GM23338 (cell line): ENCODE measurements at regions not wholly inside any gene's neighbourhood (a gene's known extent, or its start where the extent isn't known, plus 50 kb on each side); places are given as distances from the start of the nearest gene placed in this dataset.

Source experiments
- ATAC-seq: fragments of 200-7000 bp; cut with Tn5 transposase; 3 replicates; pipeline ENCODE4 v1.9.1; 2020
- DNase-seq: peaks from one replicate; pipeline ENCODE4 v3.0.0-alpha.2; 2015; ENCODE audit warnings: low spot score
- H2AFZ ChIP-seq: fragments of 200-600 bp; sonication (generic); 2 replicates; pipeline ENCODE4 v1.8.0; 2016; ENCODE audit warnings: antibody characterized with exemption, mild to moderate bottlenecking, moderate library complexity
- H3F3A ChIP-seq: fragments of 200-600 bp; sonication (generic); replicated peaks from 2 replicates; pipeline ENCODE4 v1.8.0; 2017; ENCODE audit warnings: antibody characterized with exemption, mixed run types, low read depth
- H3K27ac ChIP-seq: fragments of 200-600 bp; sonication (generic); 2 replicates; pipeline ENCODE4 v1.6.1; 2016; ENCODE audit warnings: low read depth
- H3K27me3 ChIP-seq: fragments of 200-600 bp; sonication (generic); 2 replicates; pipeline ENCODE4 v1.8.0; 2016; ENCODE audit warnings: mild to moderate bottlenecking, mixed run types, moderate library complexity; ENCODE audit not compliant: insufficient read depth
- H3K36me3 ChIP-seq: fragments of 200-600 bp; sonication (generic); 2 replicates; pipeline ENCODE4 v1.8.0; 2016; ENCODE audit warnings: mild to moderate bottlenecking; ENCODE audit not compliant: insufficient read depth
- H3K4me1 ChIP-seq: fragments of 200-600 bp; sonication (generic); 2 replicates; pipeline ENCODE4 v1.8.0; 2016; ENCODE audit warnings: mild to moderate bottlenecking, moderate library complexity; ENCODE audit not compliant: insufficient read depth
- H3K4me2 ChIP-seq: fragments of 200-600 bp; sonication (generic); 2 replicates; pipeline ENCODE4 v1.7.1; 2017; ENCODE audit warnings: mixed run types
- H3K4me3 ChIP-seq: fragments of 200-600 bp; sonication (generic); 2 replicates; pipeline ENCODE4 v1.6.1; 2016; ENCODE audit warnings: mixed run types
- H3K79me2 ChIP-seq: fragments of 200-600 bp; sonication (generic); replicated peaks from 2 replicates; pipeline ENCODE4 v1.8.0; 2017; ENCODE audit warnings: mild to moderate bottlenecking; ENCODE audit not compliant: insufficient read depth
- H3K9me2 ChIP-seq: fragments of 200-600 bp; sonication (generic); 2 replicates; pipeline ENCODE4 v1.8.0; 2017; ENCODE audit not compliant: insufficient read depth
- H4K20me1 ChIP-seq: fragments of 200-600 bp; sonication (generic); replicated peaks from 2 replicates; pipeline ENCODE4 v1.8.0; 2017; ENCODE audit warnings: mild to moderate bottlenecking; ENCODE audit not compliant: insufficient read depth
- H3K27ac Mint-ChIP-seq: 2 replicates; pipeline ENCODE4 v1.8.0; 2020; ENCODE audit warnings: inconsistent platforms, mild to moderate bottlenecking, moderate library complexity, mixed read lengths
- H3K27me3 Mint-ChIP-seq: 3 replicates; pipeline ENCODE4 v1.8.0; 2022; ENCODE audit warnings: low read depth, mild to moderate bottlenecking, moderate library complexity, mixed read lengths, inconsistent platforms; ENCODE audit not compliant: insufficient read depth, poor library complexity
- H3K36me3 Mint-ChIP-seq: 3 replicates; pipeline ENCODE4 v1.8.0; 2021; ENCODE audit warnings: low read depth, mild to moderate bottlenecking, inconsistent platforms, moderate library complexity, mixed read lengths
- H3K4me1 Mint-ChIP-seq: 3 replicates; pipeline ENCODE4 v1.8.0; 2020; ENCODE audit warnings: mild to moderate bottlenecking, inconsistent platforms, mixed read lengths
- H3K4me3 Mint-ChIP-seq: 3 replicates; pipeline ENCODE4 v1.8.0; 2021; ENCODE audit warnings: moderate library complexity, mild to moderate bottlenecking, inconsistent platforms, mixed read lengths
- H3K9me3 Mint-ChIP-seq: 3 replicates; pipeline ENCODE4 v1.8.0; 2020; ENCODE audit warnings: moderate library complexity, mild to moderate bottlenecking, inconsistent platforms, mixed read lengths
- CREB1 ChIP-seq: fragments of 250-450 bp; sonication (Bioruptor Pico); IDR thresholded peaks from 2 replicates; pipeline ENCODE4 v1.5.0; 2020; ENCODE audit warnings: low read depth, mild to moderate bottlenecking, moderate library complexity
- CTCF ChIP-seq, 2 experiments: fragments of 200-600 bp in 1 of 2; sonication (generic) in 1 of 2; conservative IDR thresholded peaks; 2 replicates each; pipeline versions ENCODE4 v1.5.1 to v1.6.1; 2016 to 2017; ENCODE audit warnings: antibody characterized with exemption in 2 of 2, low read depth in 2 of 2, mild to moderate bottlenecking in 2 of 2, moderate library complexity in 1 of 2
- ETS1 ChIP-seq: IDR thresholded peaks from 2 replicates; pipeline ENCODE4 v1.6.1; 2016; ENCODE audit warnings: antibody characterized with exemption
- EZH2 ChIP-seq: fragments of 200-600 bp; sonication (generic); IDR thresholded peaks from one replicate; pipeline ENCODE4 v1.8.0; 2017; ENCODE audit warnings: antibody characterized with exemption, mild to moderate bottlenecking, low read depth; ENCODE audit not compliant: unreplicated experiment
- EZH2phosphoT487 ChIP-seq: fragments of 200-600 bp; sonication (generic); IDR thresholded peaks from one replicate; pipeline ENCODE4 v1.8.1; 2018; ENCODE audit warnings: antibody characterized with exemption; ENCODE audit not compliant: unreplicated experiment
- JUNB ChIP-seq: IDR thresholded peaks from one replicate; pipeline ENCODE4 v1.6.1; 2016; ENCODE audit warnings: antibody characterized with exemption; ENCODE audit not compliant: unreplicated experiment
- NANOG ChIP-seq: IDR thresholded peaks from 2 replicates; pipeline ENCODE4 v1.6.1; 2016; ENCODE audit warnings: antibody characterized with exemption, borderline replicate concordance
- POLR2AphosphoS5 ChIP-seq: IDR thresholded peaks from 2 replicates; pipeline ENCODE4 v1.6.1; 2016; ENCODE audit warnings: antibody characterized with exemption, low read depth
- REST ChIP-seq: IDR thresholded peaks from one replicate; pipeline ENCODE4 v1.6.1; 2018; ENCODE audit warnings: antibody characterized with exemption; ENCODE audit not compliant: unreplicated experiment
- STAT1 ChIP-seq: IDR thresholded peaks from one replicate; pipeline ENCODE4 v1.6.1; 2016; ENCODE audit warnings: antibody characterized with exemption; ENCODE audit not compliant: unreplicated experiment
- ZNF114 ChIP-seq: fragments of 250-450 bp; sonication (Bioruptor Pico); IDR thresholded peaks from 2 replicates; pipeline ENCODE4 v1.5.0; 2020; ENCODE audit warnings: mild to moderate bottlenecking, moderate library complexity
- ZNF331 ChIP-seq: fragments of 250-450 bp; sonication (Bioruptor Pico); IDR thresholded peaks from 2 replicates; pipeline ENCODE4 v1.5.0; 2020; ENCODE audit warnings: low read depth, mild to moderate bottlenecking, moderate library complexity
- ZNF462 ChIP-seq: fragments of 250-450 bp; sonication (Bioruptor Pico); IDR thresholded peaks from 2 replicates; pipeline ENCODE4 v1.5.0; 2020; ENCODE audit warnings: mild to moderate bottlenecking, moderate library complexity

GRCh38 chr2:150043172-150043500 lies 444.3 kb downstream of the RND3 start:
- ATAC-seq = no peak
- Mint-ChIP-seq H3K36me3 (no peaks in the 10 kb centered on the region), H3K9me3 (no peaks in the 10 kb centered on the region), H3K27me3 (peaks cover 2% of the 10 kb centered on the region), H3K4me1 (peaks cover 13% of the 10 kb centered on the region), H3K27ac (no peak overlapping the region), H3K4me3 (no peak overlapping the region)
- Histone ChIP-seq H3K36me3 (no peaks in the 10 kb centered on the region), H3K4me3 (no peak overlapping the region), H4K20me1 (no peaks in the 10 kb centered on the region), H3F3A (no peaks in the 10 kb centered on the region), H3K27ac (no peak overlapping the region), H3K4me1 (peaks cover 13% of the 10 kb centered on the region; the same call in 1 of the 2 replicates), H3K27me3 (no peaks in the 10 kb centered on the region), H3K4me2 (no peak overlapping the region), H3K9me2 (peaks cover 5% of the 10 kb centered on the region; the same call in 1 of the 2 replicates), H2AFZ (no peak overlapping the region), H3K79me2 (no peaks in the 10 kb centered on the region)
- no peak for DNase-seq
- TF ChIP-seq ETS1 (no peak), ZNF331 (no peak), EZH2 (no peak), ZNF114 (CRISPR knock-in tag) (no peak), CREB1 (no peak), CTCF (conservative IDR thresholded peaks at IDR 0.05; ENCODE audit: low read depth in 2 of 2) (no peak), STAT1 (no peak), POLR2AphosphoS5 (no peak), JUNB (no peak), REST (no peak), EZH2phosphoT487 (no peak), ZNF462 (no peak), NANOG (no peak)
